ENCODE measurements at regions not wholly inside any gene's neighbourhood (a gene's known extent, or its start where the extent isn't known, plus 50 kb on each side); places are given as distances from the start of the nearest gene placed in this dataset.

- no peaks in the 10 kb centered on the region for H3K79me2 ChIP-seq (ENCODE audit: insufficient read depth, low read depth, low read length)
These were observed 202.6 kb upstream of the MYLIP start for GRCh38 chr6:15926256-15926655.

DNA sequence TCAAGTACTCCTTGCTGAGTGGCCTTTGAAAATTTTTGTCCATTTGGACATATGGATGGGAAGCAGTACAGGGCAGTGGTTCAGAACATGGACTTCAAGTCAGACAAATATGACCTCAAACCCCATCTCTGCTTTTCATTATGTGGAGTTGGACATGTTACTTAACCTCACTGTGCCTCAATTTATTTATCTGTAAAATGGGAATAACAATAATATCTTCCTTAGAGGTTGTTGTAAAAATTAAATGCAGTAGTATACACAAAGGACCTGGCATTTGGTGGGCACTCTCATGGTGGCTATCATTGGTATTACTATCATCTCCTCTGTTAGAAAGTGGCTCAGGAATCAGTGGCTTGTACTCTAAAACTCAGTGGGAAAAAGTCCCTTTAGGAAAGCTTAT lies 204.0 kb upstream of the MYLIP start:
- DNase-seq (ENCODE audit: low spot score), result no peak
- TF ChIP-seq EZH2phosphoT487 (IDR thresholded peaks at IDR 0.05; ENCODE audit: borderline replicate concordance, low read depth, low read length) (no peak), CTCF (conservative IDR thresholded peaks at IDR 0.05; ENCODE audit: low read length) (no peak)
- intact Hi-C loops (cut with micrococcal nuclease; ENCODE audit: unreplicated experiment), result no loop called here
- BruUV-seq (replicated peaks), result no TSS peak
- Histone ChIP-seq H2AFZ (ENCODE audit: low read length) (no peak overlapping the region), H4K20me1 (ENCODE audit: insufficient read depth, low read length) (no peaks in the 10 kb centered on the region), H3K4me2 (ENCODE audit: low read length) (no peak overlapping the region), H3K4me1 (ENCODE audit: insufficient read depth, low read length, poor library complexity, severe bottlenecking) (no peaks in the 10 kb centered on the region), H3K27ac (ENCODE audit: low read depth, low read length, poor library complexity, severe bottlenecking) (no peak overlapping the region), H3K79me2 (ENCODE audit: insufficient read depth, low read depth, low read length) (no peaks in the 10 kb centered on the region), H3K36me3 (ENCODE audit: insufficient read depth, low read length) (no peaks in the 10 kb centered on the region), H3K9me3 (ENCODE audit: low read length) (peaks cover under 1% of the 10 kb centered on the region; the same call in 1 of the 2 replicates), H3K9me2 (ENCODE audit: insufficient read depth, low read length) (no peaks in the 10 kb centered on the region), H3K4me3 (ENCODE audit: low read depth, low read length, poor library complexity, severe bottlenecking) (no peak overlapping the region)
- ChIA-PET CTCF (ENCODE audit: unreplicated experiment) (no interaction called here), POLR2A (no interaction called here)

More at GRCh38 chr6:15926256-15926655, 202.6 kb upstream of the MYLIP start:
- no peak for DNase-seq (ENCODE audit: low spot score)
- no peaks in the 10 kb centered on the region for H3K36me3 ChIP-seq (ENCODE audit: insufficient read depth, low read length)
- H3K9me3 ChIP-seq (ENCODE audit: low read length), result peaks cover 5% of the 10 kb centered on the region; the same call in 1 of the 2 replicates
- no peaks in the 10 kb centered on the region for H3K4me1 ChIP-seq (ENCODE audit: insufficient read depth, low read length, poor library complexity, severe bottlenecking)
- H3K4me3 ChIP-seq (ENCODE audit: low read depth, low read length, poor library complexity, severe bottlenecking), result no peak overlapping the region
- H2AFZ ChIP-seq (ENCODE audit: low read length), result no peak overlapping the region
- H3K4me2 ChIP-seq (ENCODE audit: low read length), result no peak overlapping the region
- no peaks in the 10 kb centered on the region for H3K9me2 ChIP-seq (ENCODE audit: insufficient read depth, low read length)
- no TSS peak for BruUV-seq (replicated peaks)
- H3K27ac ChIP-seq (ENCODE audit: low read depth, low read length, poor library complexity, severe bottlenecking), result no peak overlapping the region
- intact Hi-C loops (cut with micrococcal nuclease; ENCODE audit: unreplicated experiment), result no loop called here
- H4K20me1 ChIP-seq (ENCODE audit: insufficient read depth, low read length), result no peaks in the 10 kb centered on the region
- ChIA-PET CTCF (ENCODE audit: unreplicated experiment) (no interaction called here), POLR2A (no interaction called here)
- TF ChIP-seq EZH2phosphoT487 (IDR thresholded peaks at IDR 0.05; ENCODE audit: borderline replicate concordance, low read depth, low read length), result no peak
- TF ChIP-seq CTCF (conservative IDR thresholded peaks at IDR 0.05; ENCODE audit: low read length), result no peak

DNA sequence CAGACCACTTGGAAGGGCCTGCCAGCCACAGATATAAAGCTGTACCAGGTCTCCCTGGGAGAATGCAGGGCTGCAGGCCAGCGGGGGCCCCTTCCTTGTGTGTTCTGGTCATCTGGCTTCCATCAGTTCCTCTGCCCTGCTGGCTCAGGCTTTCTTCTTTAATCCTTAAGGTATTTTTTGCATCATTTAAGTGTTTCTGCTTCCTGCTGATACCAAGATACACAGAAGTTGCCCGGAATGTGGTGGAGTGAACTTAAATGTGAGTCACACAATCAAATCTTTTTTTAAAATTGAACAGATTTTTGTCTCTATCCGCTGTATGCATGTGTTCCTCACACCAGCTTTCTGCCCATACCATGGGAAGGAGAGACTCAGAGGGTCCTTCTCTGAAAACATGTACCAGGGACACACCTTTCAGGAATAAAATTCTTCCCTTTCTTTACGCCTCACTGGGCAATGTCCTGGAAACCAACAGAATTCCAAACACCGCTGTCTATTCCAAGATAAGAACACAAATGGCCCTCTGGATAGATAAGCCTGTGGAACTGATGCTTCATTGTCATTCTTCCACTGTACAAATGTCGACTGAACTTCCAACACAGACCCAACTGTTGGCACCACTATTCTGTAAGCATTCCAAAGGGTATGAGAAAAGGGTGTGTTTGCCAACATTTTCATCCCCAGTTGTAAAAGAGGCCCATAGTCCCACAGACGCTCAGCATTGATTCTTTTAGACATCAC lies 206.2 kb upstream of the MYLIP start:
- Histone ChIP-seq H3K36me3 (ENCODE audit: insufficient read depth, low read length) (no peaks in the 10 kb centered on the region), H2AFZ (ENCODE audit: low read length) (no peak overlapping the region), H3K27ac (ENCODE audit: low read depth, low read length, poor library complexity, severe bottlenecking) (no peak overlapping the region), H3K4me1 (ENCODE audit: insufficient read depth, low read length, poor library complexity, severe bottlenecking) (no peaks in the 10 kb centered on the region), H3K4me3 (ENCODE audit: low read depth, low read length, poor library complexity, severe bottlenecking) (no peak overlapping the region), H3K9me3 (ENCODE audit: low read length) (no peaks in the 10 kb centered on the region), H3K4me2 (ENCODE audit: low read length) (no peak overlapping the region), H4K20me1 (ENCODE audit: insufficient read depth, low read length) (no peaks in the 10 kb centered on the region), H3K79me2 (ENCODE audit: insufficient read depth, low read depth, low read length) (no peaks in the 10 kb centered on the region), H3K9me2 (ENCODE audit: insufficient read depth, low read length) (no peaks in the 10 kb centered on the region)
- TF ChIP-seq EZH2phosphoT487 (IDR thresholded peaks at IDR 0.05; ENCODE audit: borderline replicate concordance, low read depth, low read length) (no peak), CTCF (conservative IDR thresholded peaks at IDR 0.05; ENCODE audit: low read length) (no peak)
- ChIA-PET POLR2A (no interaction called here), CTCF (ENCODE audit: unreplicated experiment) (no interaction called here)
- DNase-seq (ENCODE audit: low spot score), result no peak
- BruUV-seq (replicated peaks), result no TSS peak
- intact Hi-C loops (cut with micrococcal nuclease; ENCODE audit: unreplicated experiment), result no loop called here

All from OCI-LY7 (cell line).